ENCODE measurements at regions not wholly inside any gene's neighbourhood (a gene's known extent, or its start where the extent isn't known, plus 50 kb on each side); places are given as distances from the start of the nearest gene placed in this dataset.

GRCh38 chr3:1501406-1502115 lies 408.7 kb downstream of the CNTN6 start:
- TF ChIP-seq POLR2A (IDR thresholded peaks at IDR 0.05): no peak
- TF ChIP-seq, protein P1, sequence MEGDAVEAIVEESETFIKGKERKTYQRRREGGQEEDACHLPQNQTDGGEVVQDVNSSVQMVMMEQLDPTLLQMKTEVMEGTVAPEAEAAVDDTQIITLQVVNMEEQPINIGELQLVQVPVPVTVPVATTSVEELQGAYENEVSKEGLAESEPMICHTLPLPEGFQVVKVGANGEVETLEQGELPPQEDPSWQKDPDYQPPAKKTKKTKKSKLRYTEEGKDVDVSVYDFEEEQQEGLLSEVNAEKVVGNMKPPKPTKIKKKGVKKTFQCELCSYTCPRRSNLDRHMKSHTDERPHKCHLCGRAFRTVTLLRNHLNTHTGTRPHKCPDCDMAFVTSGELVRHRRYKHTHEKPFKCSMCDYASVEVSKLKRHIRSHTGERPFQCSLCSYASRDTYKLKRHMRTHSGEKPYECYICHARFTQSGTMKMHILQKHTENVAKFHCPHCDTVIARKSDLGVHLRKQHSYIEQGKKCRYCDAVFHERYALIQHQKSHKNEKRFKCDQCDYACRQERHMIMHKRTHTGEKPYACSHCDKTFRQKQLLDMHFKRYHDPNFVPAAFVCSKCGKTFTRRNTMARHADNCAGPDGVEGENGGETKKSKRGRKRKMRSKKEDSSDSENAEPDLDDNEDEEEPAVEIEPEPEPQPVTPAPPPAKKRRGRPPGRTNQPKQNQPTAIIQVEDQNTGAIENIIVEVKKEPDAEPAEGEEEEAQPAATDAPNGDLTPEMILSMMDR (IDR thresholded peaks at IDR 0.05): no peak

Data from right lobe of liver (tissue), 4 donors.